KMS-11 (cell line): ENCODE measurements at regions not wholly inside any gene's neighbourhood (a gene's known extent, or its start where the extent isn't known, plus 50 kb on each side); places are given as distances from the start of the nearest gene placed in this dataset.

Experiments used
- H2AFZ ChIP-seq: fragments of 200-600 bp; sonication (generic); 2 replicates; pipeline ENCODE4 v1.6.1; 2016; ENCODE audit warnings: antibody characterized with exemption, mixed run types, low read depth
- H3K27ac ChIP-seq: fragments of 200-600 bp; sonication (generic); 2 replicates; pipeline ENCODE4 v1.6.1; 2016; ENCODE audit warnings: mild to moderate bottlenecking, mixed run types
- H3K27me3 ChIP-seq: fragments of 200-600 bp; sonication (generic); 2 replicates; pipeline ENCODE4 v1.6.1; 2017; ENCODE audit warnings: mild to moderate bottlenecking, low read depth, mixed run types, moderate library complexity; ENCODE audit not compliant: insufficient read depth
- H3K36me3 ChIP-seq: fragments of 200-600 bp; sonication (generic); 2 replicates; pipeline ENCODE4 v1.6.1; 2017; ENCODE audit warnings: mild to moderate bottlenecking, mixed run types; ENCODE audit not compliant: insufficient read depth
- H3K4me1 ChIP-seq: fragments of 200-600 bp; sonication (generic); 2 replicates; pipeline ENCODE4 v1.6.1; 2016; ENCODE audit warnings: mild to moderate bottlenecking, low read depth, mixed run types; ENCODE audit not compliant: poor library complexity, severe bottlenecking
- H3K4me2 ChIP-seq: fragments of 200-600 bp; sonication (generic); 2 replicates; pipeline ENCODE4 v1.7.0; 2016; ENCODE audit warnings: mild to moderate bottlenecking, mixed run types
- H3K4me3 ChIP-seq: fragments of 200-600 bp; sonication (generic); IDR thresholded peaks from 2 replicates; pipeline ENCODE4 v1.6.1; 2017; ENCODE audit warnings: low read depth, low read length, mixed read lengths; ENCODE audit not compliant: insufficient read depth
- H3K79me2 ChIP-seq: fragments of 200-600 bp; sonication (generic); 2 replicates; pipeline ENCODE4 v1.6.1; 2016; ENCODE audit warnings: low read depth, mixed run types; ENCODE audit not compliant: insufficient read depth
- H3K9ac ChIP-seq: fragments of 200-600 bp; sonication (generic); 2 replicates; pipeline ENCODE4 v1.6.1; 2016; ENCODE audit warnings: mild to moderate bottlenecking, mixed run types
- H4K20me1 ChIP-seq: fragments of 200-600 bp; sonication (generic); 2 replicates; pipeline ENCODE4 v1.6.1; 2016; ENCODE audit warnings: mild to moderate bottlenecking, mixed run types; ENCODE audit not compliant: insufficient read depth
- TF ChIP-seq, protein P1 (sequence below): fragments of 200-600 bp; sonication (generic); conservative IDR thresholded peaks from 2 replicates; pipeline ENCODE4 v1.6.1; 2017; ENCODE audit warnings: low read depth, mild to moderate bottlenecking, antibody characterized with exemption, low read length, moderate library complexity, mixed read lengths

- Histone ChIP-seq H3K79me2 (no peaks in the 10 kb centered on the region), H3K4me3 (no peak overlapping the region), H3K36me3 (no peaks in the 10 kb centered on the region), H3K9ac (no peak overlapping the region), H4K20me1 (no peaks in the 10 kb centered on the region), H3K4me2 (no peak overlapping the region), H2AFZ (no peak overlapping the region), H3K27ac (no peak overlapping the region), H3K27me3 (no peaks in the 10 kb centered on the region), H3K4me1 (no peaks in the 10 kb centered on the region)
- TF ChIP-seq, protein P1, sequence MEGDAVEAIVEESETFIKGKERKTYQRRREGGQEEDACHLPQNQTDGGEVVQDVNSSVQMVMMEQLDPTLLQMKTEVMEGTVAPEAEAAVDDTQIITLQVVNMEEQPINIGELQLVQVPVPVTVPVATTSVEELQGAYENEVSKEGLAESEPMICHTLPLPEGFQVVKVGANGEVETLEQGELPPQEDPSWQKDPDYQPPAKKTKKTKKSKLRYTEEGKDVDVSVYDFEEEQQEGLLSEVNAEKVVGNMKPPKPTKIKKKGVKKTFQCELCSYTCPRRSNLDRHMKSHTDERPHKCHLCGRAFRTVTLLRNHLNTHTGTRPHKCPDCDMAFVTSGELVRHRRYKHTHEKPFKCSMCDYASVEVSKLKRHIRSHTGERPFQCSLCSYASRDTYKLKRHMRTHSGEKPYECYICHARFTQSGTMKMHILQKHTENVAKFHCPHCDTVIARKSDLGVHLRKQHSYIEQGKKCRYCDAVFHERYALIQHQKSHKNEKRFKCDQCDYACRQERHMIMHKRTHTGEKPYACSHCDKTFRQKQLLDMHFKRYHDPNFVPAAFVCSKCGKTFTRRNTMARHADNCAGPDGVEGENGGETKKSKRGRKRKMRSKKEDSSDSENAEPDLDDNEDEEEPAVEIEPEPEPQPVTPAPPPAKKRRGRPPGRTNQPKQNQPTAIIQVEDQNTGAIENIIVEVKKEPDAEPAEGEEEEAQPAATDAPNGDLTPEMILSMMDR, result no peak
Measured at GRCh38 chr13:99057310-99057975, 79.6 kb upstream of the DOCK9 start.

DNA sequence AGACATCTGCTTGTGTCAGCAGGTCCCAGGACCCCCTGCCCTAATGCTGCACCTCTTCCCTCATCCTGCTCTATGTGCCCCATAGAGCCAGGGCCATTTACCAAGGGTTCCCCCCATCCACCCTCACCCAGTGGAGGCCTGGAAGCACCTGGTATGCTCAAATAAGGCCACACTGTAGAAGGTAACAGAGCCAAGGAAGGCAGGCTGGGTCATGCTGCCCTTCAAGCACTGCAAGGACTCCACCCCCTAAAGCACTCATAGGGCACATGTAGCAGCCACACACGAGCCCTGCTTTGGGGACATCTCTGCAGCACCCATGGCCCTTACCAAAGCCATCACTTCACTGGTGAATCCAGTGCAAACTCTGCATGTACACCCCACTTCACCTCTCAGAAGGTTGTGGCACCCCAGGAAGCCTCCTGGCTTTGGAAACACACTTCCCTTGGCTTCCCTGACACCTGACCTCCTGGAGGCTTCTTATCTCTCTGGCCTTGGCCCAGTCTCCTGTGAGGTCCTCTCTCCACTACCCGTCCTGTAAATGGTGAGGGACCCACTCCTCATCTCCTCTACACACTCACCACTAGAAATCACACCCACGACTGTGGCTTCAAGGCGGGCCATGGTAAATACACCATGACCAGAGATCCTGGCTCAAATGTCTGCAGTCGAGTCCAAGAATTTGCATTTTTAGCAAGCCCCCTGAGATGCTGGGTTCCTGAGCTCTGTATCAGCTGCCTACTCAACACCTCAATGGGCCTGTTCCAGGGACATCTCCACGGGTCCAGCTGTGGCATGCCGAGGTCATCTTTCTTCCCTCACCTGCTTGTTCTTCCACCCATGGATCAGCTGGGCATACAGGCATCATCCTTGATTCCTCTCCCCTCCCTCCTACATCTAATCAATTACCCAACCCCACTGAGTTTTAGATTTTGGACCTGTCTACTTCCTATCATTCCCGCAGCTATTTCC, 80.9 kb upstream of the DOCK9 start:
- H3K4me2 ChIP-seq, result no peak overlapping the region
- no peaks in the 10 kb centered on the region for H3K4me1 ChIP-seq
- H3K27me3 ChIP-seq, result no peaks in the 10 kb centered on the region
- no peaks in the 10 kb centered on the region for H3K36me3 ChIP-seq
- H3K4me3 ChIP-seq, result no peak overlapping the region
- H4K20me1 ChIP-seq, result no peaks in the 10 kb centered on the region
- no peak overlapping the region for H2AFZ ChIP-seq
- no peaks in the 10 kb centered on the region for H3K79me2 ChIP-seq
- H3K9ac ChIP-seq, result no peak overlapping the region
- no peak overlapping the region for H3K27ac ChIP-seq
- TF ChIP-seq, protein P1, result no peak

DNA sequence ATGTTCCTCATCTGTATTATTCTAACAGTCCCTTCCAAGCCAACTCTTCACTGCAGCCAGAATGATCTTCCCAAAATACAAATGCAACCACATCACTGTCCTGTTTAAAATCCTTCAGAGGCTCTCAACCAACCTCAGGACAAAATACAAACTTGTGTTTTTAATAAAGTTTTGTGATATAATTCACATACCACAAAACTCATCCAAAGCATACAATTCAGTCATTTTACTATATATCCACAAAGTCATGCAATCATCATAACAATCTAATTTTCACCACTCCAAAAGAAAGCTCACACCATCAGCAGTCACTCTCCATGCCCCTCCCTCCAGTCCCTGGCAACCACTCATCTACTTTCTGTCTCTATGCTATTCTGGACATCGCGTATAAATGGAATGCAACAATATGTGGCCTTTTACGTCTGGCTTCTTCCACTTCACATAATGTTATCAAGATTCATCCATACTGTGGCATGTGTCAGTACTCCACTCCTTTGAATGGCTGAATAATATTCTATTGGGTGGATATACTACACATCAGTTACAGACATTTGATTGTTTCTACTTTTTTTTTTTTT, 81.7 kb upstream of the DOCK9 start:
- TF ChIP-seq, protein P1, result no peak
- Histone ChIP-seq H3K4me2 (no peak overlapping the region), H2AFZ (no peak overlapping the region), H3K27me3 (no peaks in the 10 kb centered on the region), H3K36me3 (no peaks in the 10 kb centered on the region), H3K9ac (no peak overlapping the region), H3K79me2 (no peaks in the 10 kb centered on the region), H3K27ac (no peak overlapping the region), H3K4me1 (no peaks in the 10 kb centered on the region), H3K4me3 (no peak overlapping the region), H4K20me1 (no peaks in the 10 kb centered on the region)

GRCh38 chr13:99061411-99061810, 83.5 kb upstream of the DOCK9 start:
- H3K27ac ChIP-seq, result no peak overlapping the region
- H3K27me3 ChIP-seq, result no peaks in the 10 kb centered on the region
- TF ChIP-seq, protein P1, result no peak
- H3K4me3 ChIP-seq, result no peak overlapping the region
- peaks cover 3% of the 10 kb centered on the region for H3K4me1 ChIP-seq
- no peaks in the 10 kb centered on the region for H3K36me3 ChIP-seq
- no peak overlapping the region for H2AFZ ChIP-seq
- H3K9ac ChIP-seq, result no peak overlapping the region
- H3K79me2 ChIP-seq, result no peaks in the 10 kb centered on the region
- no peak overlapping the region for H3K4me2 ChIP-seq
- no peaks in the 10 kb centered on the region for H4K20me1 ChIP-seq
